ENCODE measurements at regions not wholly inside any gene's neighbourhood (a gene's known extent, or its start where the extent isn't known, plus 50 kb on each side); places are given as distances from the start of the nearest gene placed in this dataset.
A peak's percentile ranks its signal among the peaks of the same experiment; 100 is the strongest.

GRCh38 chr15:97733373-97733772 lies 227.1 kb upstream of the ARRDC4 start:
- DNase-seq: no peak

GRCh38 chr15:97736748-97737147 lies 223.8 kb upstream of the ARRDC4 start:
- DNase-seq: no peak

DNA sequence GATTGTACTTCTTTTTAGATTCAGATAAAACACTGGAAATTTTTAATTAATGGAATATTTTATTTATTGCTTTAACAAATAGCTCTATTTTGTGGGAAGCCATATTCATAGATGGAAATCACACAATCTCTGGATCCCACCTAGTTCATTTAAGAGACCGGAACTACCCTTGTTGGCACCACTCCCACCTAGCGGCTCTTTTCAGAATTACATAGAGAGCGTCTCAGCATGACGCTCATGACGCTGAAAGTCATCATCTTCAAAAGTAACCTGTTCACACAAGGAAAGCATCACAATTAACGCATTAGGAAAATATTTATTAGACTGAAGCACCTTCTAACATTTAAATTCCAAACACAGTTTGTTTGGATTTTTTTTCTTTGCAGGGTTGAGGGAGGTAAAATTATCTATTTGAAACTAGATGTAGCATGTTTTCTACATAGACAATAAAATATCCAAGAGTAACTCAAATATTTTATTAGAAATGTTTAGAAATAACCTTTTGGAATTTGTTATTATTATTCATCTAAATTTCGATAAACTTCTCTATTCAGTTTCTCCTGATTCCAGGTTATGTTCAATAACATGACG lies 214.9 kb upstream of the ARRDC4 start:
- no peak for DNase-seq

DNA sequence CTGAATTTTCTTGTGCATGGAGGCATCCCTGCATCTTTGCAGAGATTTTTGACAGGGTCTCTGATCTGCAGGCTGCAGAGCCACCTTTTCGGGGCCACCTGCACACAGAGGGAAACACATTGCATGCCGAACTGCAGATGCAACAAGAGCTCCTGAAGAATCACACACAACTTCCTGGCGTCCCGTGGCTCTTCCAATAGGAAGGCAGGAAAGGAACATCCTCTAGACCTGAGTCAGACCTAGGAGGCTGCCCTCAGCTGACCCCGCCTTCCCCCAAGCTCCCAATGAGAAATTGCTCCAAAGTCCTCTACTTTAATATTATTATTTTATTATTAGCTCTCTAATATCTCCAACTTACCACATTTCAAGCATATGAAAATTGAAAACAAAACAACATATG lies 213.2 kb upstream of the ARRDC4 start:
- DNase-seq: no peak

- no peak for DNase-seq
Measured at GRCh38 chr15:97748576-97748975, 211.9 kb upstream of the ARRDC4 start.

DNA sequence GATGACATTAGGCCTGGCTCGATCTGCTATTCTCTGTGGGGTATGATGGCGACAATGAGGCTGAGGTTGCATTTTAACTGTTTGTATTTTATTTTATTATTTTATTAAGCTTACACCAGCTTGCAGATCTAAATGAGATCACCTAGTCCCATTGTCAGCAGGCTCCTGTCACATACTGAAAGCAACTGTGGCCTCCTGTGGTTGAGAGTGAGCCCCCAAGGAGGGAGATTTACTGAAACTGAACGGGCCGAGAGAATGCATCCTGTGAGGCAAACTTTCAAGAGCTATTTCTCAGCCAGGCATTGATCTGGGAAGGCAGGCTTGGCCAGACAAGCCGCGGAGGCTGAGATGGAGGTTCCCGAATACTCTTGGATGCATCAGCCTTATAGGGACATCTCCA lies 210.4 kb upstream of the ARRDC4 start:
- no peak for DNase-seq

DNA sequence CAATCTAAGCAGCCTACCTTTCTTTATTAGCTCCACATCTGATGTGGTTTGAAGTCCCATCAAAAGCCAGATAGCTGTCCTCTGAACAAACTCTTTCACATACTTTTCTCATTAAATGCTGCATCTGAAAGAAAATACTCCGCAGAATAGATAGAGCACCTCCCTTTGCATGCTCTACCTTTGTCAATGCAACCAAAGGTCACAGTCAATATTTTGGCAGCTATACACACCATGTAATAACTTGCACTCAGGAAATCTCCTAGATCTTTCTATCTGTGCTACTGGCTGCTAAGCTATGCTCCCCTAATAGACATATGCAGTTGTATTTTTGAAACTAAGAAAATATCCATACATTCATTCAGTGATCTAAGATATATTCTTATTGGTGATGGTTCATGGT lies 204.8 kb upstream of the ARRDC4 start:
- no peak for DNase-seq

GRCh38 chr15:97759363-97759762 lies 201.1 kb upstream of the ARRDC4 start:
- no peak for DNase-seq

DNA sequence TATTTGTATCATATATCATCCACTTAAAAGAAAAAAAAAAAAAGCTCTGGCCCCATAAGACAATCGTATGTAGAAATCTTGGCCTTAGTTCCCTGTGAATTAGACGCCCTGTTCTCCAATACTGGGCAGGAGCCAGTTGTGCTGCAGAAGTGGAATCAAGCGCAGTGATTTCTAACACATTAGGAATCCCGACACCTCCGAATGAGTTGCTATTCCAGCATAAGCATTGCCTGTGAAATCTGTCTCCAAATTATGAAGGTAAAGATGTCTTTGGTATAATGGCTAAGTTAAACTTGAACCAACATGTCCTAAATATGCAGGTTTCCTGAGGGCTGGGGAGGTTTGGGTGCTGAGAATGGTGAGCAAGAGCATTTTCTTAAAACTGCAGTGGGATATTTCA lies 199.4 kb upstream of the ARRDC4 start:
- no peak for DNase-seq

- DNase-seq: peak; percentile 6
Measured at GRCh38 chr15:97783240-97783639, 177.3 kb upstream of the ARRDC4 start.

GRCh38 chr15:97786741-97787140 lies 173.8 kb upstream of the ARRDC4 start:
- no peak for DNase-seq

DNA sequence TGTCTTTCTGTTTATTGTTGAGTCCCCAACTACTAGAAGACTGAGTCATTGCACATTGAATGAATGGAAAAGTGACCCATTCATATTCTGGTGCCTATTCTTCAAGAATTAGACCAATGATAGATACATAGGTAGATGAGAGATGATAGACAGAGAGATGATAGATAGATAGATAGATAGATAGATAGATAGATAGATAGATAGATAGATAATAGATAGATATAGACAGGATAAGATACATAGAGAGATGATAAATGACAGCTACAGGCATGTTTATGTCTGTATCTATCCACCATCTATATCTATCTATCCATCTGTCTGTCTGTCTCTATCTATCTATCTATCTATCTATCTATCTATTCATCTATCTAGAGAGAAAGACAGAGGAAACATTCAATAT lies 170.3 kb upstream of the ARRDC4 start:
- no peak for DNase-seq

DNA sequence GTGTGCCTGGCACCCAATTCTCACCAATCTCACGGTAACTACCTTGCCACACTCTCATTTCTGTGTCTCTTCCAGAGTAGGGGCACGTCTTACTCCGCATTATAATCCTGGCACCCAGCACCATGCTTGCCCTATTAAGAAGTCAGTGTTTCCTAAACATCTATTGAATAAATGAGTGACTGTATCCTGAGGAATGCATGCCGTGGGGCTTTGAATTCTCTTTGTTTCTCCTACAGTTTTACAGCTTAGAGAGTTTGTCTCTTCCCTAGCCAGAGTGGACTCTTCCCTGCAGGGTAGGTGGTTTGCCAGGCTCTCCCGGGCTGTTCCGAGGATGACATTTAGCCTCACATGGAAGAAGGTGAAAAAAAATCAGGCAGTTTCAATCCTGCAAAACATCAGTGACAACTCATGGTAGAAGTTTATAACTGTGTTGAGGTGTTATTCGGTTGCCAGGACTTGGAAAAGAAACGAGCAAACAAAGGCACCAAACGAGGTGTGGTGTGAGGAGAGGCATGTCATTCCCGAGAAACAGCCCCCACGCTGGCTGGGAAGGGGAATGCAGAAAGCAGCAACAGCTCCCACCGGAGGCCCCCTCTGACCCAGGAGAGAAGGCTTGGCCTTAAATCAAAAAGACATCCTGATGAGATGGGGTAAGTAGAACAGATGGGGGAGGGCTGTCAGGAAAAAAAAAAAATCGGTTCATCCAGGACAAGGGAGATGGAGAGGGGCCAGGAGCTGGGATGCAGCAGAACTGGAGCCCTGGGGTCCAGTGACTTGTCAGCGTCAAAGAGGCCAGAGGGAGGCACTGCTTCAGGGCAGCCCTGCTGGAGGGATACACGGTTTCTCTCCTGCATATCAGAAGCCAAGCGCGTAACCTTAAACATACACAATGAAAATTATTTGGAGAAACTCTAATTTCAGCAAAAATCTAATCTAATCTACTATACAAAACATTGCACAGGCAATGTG lies 168.4 kb upstream of the ARRDC4 start:
- DNase-seq: no peak

GRCh38 chr15:97804950-97805349 lies 155.6 kb upstream of the ARRDC4 start:
- DNase-seq: no peak

- no peak for DNase-seq
Measured at GRCh38 chr15:97806766-97807165, 153.7 kb upstream of the ARRDC4 start.

DNA sequence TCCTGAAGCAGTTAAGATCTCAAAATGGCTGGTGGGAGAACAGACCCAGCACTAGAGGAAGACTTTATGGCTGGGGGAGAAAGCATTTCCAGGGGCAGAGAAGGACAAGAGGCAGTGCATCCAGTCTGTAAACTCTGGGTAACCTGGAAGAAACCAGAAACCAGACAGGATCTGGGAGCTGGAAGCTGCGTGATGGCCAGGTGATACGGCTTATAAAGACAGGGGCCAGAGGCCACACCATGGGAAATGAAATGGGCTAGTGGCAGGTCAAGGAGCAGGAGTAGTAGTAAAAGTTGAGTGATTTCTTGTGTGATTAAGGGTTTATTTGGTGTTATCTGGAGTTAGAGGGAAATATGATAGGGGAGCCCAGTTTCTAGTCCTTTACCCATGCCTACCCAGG lies 144.7 kb upstream of the ARRDC4 start:
- DNase-seq: no peak

- no peak for DNase-seq
Measured at GRCh38 chr15:97817276-97817890, 143.1 kb upstream of the ARRDC4 start.

DNA sequence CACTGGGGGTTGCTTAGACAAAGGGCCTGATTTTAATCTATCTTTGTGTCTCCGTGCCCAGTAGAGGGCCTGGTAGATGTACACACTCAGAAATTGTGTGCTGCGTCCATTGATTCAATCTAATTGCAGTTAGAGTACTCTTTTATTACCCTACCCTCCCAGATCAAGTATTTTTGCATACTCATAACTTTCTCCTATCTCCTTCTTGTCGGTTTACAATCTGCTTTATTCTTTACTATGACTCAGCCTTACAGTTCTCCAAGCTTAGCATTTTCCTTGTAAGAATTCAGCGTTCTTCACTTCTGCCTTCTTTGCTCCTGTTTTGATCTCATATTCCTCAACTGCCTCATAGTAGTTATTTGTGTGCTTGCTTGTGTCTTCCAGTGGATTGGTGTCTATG lies 124.5 kb upstream of the ARRDC4 start:
- DNase-seq: no peak

DNA sequence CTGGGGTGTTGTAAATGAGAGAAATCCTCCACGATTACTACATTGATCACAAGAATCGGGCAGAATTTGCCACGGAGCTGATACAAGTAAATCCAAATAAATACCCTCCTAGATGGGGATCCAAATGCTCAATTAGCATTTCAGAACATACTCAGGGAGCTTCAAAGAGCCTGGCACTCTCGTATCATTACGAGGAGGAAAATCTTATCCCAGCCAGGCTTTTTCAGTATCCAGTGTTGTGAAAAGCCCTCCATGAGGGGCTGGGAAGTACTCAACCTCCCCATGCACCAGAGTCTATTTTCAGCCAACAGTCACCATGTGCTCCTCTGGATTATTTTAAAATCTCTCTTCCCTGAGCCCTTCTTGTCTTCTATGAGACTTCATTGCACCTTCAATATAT lies 122.6 kb upstream of the ARRDC4 start:
- DNase-seq: no peak

GRCh38 chr15:97838606-97839210 lies 121.8 kb upstream of the ARRDC4 start:
- no peak for DNase-seq

GRCh38 chr15:97840501-97840900 lies 120.0 kb upstream of the ARRDC4 start:
- no peak for DNase-seq

DNA sequence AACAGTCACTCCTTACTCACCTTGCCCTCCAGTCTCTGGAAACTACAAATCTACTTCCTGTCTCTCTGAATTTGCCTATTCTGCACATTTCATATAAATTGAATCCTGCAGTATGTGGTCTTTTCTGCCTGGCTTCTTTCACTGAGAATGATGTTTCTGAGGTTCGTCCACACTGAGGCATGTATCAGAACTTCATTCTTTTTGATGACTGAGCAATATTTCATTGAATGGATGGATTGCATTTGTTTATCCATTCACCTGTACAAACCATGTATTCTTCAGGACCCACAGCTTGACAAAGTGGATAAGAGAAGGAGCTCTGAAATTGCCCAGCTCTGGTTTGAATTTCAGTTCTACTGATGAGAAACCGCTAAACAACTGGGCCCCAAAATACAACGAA lies 118.9 kb upstream of the ARRDC4 start:
- no peak for DNase-seq

DNA sequence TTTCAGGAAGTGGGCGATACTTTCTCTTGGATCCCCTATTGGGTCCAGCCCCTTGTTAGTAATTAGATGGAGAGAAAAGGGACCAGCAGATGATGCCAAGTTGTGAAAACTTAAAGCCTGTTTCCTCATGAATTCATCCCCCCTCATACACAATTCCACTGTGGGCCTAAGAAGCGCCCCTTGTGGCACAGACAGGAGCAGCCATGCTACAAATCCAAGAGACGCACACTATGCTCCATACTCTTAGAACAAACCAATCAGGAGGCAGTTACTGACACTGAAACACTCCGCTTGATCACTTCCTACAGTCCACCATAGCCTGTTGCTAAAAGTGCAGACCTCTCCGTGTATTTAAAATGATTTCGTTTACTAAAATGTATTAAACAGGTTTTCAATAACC lies 111.3 kb upstream of the ARRDC4 start:
- DNase-seq: no peak

DNA sequence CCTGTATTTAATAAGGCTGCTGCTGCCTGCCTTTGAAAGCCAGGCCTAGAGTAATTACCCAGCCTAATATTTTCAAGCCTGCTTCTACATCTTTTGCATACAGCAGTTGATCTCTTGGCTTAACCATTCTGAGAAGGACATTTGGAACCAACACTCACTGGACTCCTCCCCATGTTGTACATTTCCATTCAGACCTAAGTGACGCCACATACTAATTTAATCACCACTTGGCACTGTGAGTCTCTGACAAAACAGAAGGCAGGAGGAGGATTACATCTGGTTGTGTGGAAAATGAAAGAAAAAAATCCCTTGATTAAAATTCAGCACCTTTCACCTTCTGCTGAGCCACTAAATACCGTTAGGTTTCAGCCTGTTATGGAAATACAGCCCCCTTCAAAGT lies 102.2 kb upstream of the ARRDC4 start:
- DNase-seq: no peak
